Glomerular visceral epithelial cell (primary cell): ENCODE measurements at regions not wholly inside any gene's neighbourhood (a gene's known extent, or its start where the extent isn't known, plus 50 kb on each side); places are given as distances from the start of the nearest gene placed in this dataset.
A peak's percentile ranks its signal among the peaks of the same experiment; 100 is the strongest.
"Not testable (repeated sequence)": the region's sequence is repeated elsewhere in the genome, so short reads cannot be mapped to it uniquely, and the experiment has no call there.

Experiments
- DNase-seq: peaks from one replicate; pipeline ENCODE4 v3.0.0-alpha.2; 2016; ENCODE audit errors: extremely low spot score

DNA sequence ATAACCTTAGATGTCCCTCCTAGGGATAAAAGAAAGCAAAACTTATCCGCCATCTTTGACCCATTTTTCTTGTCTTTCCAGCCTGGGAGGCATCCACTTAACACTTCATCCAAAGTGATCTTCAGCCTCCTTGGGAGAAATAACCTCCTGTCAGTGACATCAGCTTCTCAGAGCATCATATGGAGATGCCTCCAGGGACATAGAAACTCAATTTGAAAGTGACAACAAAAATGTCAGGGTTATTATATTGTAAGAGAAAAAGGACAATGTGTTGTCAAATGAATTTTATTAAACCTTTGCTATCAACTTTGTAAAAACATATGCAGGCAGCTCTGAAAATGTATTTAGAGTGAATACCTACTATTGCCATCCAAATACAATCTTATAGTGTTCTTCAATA lies 371.2 kb upstream of the ADARB2 start:
- DNase-seq, result no peak

DNA sequence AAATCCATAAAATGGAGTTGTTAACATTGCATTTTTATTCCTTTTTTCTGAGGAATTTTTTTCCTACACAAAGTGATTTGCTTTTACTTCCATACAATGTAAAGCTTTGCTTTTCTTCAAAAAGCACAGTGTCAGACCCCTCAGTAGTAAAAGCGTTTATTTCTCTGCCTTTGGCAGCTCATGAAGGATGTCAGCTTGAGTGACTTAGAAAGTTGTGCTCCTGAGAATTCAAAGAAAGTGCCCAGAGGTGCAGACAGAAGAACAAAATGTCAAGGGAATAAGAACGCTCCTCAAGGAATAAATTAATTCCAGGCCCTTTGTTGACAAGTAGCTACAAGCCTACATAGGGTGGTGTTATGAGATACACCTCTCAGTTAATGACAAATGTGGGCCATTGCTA lies 369.3 kb upstream of the ADARB2 start:
- DNase-seq, result no peak

DNA sequence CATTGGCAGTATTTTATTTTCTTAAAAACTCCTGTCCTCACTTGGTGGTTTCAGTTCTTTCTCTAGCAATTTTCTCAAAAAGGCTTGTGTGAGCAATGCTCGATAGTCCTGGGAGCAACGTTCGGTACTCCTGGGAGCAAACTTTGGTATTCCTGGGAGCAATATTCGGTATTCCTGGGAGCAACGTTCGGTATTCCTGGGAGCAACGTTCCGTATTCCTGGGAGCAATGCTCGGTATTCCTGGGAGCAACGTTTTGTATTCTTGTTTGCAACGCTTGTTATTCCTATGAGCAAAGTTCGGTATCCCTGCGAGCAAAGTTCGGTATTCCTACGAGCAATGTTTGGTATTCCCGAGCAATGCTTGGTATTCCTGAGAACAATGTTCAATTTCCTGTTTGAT lies 362.0 kb upstream of the ADARB2 start:
- DNase-seq, result no peak

DNA sequence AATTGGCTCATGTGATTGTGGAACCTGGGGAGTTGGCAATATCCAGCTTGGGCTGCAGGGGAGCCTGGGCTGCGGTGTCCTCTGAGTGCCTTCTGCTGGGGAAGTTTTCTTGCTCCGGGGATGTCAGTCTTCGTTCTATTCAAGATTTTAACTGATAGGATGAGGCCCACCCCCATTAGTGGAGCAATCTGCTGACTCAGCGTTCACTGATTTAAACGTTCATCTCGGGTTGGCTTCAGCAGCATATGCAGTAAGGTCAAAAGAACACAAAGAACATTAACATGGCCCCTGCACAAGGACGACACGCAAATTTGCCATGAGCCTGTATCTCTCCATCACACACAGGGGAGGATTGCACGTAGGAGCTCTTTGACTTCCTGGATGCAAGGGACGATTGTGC lies 360.6 kb upstream of the ADARB2 start:
- no peak for DNase-seq

DNA sequence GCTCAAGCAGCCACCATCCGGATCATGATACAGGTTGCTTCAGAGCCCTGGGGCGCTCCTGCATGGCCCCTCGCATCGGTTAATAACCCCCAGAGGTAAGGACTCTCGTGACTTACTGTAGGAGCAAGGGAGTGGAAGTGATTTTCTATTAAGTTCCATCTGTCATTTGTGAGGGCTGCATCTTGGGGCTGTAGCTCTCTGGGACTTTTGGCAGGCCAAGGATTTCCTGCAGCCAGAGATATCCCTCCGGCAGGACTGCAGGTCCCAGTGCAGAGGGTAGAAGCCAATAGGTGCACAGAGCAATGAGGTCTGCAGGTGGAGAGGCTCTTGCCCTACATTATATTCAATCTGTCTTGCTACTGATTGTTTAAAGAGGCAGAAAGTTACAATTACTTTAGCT lies 356.8 kb upstream of the ADARB2 start:
- no peak for DNase-seq

DNA sequence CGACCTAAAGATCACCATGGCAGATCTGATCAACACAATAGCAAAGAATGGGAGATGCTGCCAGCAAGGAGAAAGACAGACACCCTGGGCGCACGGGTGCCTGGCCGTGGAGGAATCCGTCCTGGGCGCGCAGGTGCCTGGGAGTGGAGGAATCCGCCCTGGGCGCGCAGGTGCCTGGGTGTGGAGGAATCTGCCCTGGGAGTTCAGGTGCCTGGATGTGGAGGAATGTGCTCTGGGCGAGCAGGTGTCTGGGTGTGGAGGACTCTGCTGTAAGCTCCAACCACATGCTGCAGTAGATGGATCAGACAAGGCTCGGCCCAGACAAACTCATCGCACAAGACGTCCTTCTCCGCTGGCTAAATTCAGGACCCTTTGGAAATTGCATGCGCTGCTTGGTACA lies 346.3 kb upstream of the ADARB2 start:
- no peak for DNase-seq

DNA sequence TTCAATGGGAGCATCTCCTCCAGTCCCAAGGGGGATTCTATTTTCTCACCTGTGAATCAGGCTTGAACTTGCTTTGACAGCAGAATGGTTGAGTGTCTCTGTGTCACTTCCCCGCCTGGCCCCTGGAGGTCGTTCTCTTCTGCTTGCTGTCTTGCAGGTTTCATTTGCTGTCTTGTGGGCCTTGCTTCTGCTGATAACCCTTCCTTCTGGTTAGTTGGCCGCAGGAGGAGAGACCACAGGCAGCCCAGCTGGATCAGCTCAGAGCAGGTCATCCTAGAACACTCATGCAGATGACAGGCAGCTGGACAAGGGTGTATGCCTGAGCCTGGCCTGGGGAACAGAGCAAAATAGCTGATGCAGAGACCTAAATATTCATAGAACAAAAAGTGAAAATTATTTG lies 344.2 kb upstream of the ADARB2 start:
- no peak for DNase-seq

DNA sequence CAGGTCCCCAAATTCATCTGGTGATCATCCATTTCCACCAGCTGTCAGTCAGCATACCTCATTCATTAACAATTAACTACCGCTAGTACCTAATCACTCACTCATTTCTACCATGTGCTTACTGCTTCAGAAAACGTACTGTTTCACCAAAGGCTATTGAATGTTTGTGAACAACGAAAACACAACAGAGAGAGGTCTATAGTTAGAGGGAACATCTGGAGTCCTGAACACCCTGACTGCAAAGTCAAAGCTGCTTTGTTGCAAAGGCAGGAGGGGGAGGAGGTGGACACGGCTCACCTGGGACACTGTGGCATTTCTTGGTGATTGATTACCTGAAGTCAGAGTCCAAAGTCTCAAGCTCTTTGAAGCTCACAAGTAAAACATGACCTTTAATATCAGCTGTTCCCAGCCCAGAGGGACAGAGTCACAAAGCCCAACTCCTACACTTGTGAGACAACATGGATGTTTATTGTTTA lies 342.3 kb upstream of the ADARB2 start:
- DNase-seq, result peak; percentile 32

DNA sequence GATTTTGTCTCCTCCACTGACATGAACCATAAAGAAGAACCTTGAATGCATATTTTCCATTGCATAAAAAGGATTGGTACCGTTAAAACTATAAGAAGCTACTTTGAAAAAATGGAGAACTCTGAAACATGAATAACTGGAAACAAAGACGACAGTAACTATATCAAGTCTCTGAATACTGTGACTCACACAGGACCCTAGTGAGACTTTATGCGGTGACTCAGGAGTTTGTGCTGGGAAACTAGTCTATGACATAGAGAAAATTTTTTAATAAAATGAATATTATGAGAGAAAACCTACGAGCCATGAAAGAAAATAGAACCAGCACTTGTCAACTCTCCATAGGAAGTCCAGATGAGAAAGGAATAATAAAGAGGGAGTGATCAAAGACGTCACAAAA lies 339.9 kb upstream of the ADARB2 start:
- peak; percentile 8 for DNase-seq

DNA sequence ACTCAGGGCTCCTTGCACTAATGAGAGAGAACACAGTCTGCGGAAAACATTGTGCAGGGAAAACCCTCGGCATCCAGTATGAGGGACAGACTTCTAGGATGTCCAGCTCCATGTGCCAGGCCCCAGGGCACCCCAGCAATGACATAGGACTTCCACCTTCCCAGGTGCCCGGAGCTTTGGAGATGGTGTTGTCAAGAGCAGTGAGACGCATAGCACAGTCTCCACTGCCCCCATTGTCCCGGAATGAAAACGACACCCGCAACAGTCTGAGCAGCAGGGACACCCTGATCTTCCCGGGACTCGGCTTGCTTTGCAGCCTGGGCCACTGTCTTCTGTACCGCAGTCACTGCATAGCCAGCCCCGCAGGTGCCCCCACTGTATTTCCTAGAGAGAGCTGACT lies 339.2 kb upstream of the ADARB2 start:
- no peak for DNase-seq

DNA sequence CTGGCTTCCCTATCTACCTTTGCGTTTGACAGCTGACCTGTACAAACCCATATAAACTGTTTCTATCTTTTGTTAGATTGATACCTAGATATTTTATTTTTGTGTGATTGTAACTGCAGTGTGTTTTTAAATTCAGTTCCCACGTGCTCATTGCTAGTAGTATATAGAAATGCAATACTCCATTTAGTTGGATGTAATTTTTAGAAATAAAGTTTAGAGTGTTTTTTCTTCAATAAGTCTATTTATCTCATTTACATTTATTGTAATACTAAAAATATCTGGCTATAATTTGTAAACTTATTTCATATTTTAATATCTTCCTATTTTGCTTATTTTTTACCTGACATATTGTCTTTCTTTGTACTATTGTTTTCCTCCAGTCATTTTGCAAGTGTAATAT lies 329.7 kb upstream of the ADARB2 start:
- DNase-seq, result no peak

DNA sequence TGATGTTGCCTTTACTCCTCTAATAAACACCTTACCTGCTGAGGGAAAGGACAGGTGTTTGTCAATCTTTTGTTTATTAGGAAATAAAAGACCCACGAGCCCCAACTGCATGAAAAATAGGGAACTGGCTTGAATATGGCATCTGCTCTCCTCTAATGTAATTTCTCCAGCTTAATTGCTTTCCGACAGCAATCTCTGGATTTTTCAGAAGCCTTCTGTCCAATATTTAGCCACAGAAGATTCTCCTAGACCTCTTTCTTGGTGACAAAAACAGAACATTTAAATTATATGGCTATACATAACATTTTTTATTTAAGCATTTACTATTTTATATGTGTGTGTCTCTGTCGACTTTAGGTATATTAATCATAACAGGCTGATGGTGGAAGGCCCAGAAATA lies 317.4 kb upstream of the ADARB2 start:
- no peak for DNase-seq

DNA sequence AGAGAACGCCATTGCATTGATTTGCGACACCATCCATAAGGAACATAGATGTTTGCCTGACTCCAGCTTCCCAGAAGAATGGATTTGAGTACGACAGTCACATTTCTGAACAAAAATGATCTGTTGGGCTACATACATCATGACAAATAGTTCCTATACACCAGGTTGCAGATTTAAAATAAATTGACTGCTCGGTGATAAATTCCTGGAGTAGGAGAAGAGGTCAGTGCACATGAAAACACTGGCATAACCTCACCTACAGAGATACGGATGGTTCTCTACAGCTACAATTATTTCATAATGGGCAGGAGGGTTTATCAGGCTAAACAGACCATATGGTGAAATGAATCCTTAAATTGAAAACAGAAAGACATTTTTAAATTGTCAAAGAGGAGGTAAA lies 316.5 kb upstream of the ADARB2 start:
- no peak for DNase-seq

DNA sequence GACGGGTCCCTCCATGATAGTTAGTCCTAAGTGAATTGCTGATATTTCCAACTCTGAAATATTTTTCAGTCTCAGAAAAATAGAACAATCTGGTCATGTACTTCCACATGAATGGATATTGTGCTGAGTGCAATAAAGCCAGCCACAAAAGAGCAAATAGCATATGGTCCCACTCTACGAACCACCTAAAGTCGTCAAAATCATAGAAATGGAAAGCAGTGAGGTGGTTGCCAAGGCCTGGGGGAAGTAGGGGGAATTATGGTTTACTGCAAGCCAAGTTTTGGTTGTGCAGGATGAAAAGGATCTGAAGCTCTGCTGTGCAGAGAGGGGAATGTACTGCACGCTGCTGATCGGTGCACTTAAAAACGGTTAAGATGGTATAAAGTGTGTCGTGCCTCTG lies 313.8 kb upstream of the ADARB2 start:
- DNase-seq, result no peak

DNA sequence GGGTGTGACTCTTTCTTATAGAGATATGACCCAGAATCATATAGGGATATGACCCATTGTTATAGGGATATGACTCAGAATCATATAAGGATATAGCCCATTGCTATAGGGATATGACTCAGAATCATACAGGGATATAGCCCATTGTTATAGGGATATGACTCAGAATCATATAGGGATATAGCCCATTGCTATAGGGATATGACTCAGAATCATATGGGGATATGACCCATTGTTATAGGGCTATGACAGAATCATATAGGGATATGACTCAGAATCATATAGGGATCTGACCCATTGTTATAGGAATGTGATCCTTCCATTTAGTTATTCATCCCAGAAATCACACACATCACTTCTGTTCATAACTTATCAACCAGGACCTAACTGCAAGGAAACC lies 312.2 kb upstream of the ADARB2 start:
- DNase-seq, result no peak

DNA sequence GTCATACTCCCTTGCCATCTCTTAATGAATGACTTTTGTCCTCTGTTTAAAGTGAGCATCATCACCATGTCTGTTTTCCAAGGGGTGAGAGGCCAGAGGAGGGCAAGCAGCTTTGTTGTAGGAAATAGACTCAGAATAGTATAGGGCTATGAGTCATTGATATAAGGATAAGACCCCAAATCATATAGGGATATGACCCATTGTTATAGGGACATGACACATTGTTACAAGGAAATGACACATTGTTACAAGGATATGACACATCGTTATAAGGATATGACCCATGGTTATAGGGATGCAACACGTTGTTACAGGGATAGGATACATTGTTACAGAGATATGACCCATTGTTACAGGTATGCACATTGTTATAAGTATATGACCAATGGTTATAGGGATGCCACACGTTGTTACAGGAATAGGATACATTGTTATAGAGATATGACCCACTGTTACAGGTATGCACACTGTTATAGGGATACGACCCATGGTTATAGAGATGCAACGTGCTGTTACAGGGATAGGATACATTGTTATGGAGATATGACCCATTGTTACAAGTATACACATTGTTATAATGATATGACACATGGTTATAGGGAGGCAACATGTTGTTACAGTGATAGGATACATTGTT lies 311.1 kb upstream of the ADARB2 start:
- no peak for DNase-seq

DNA sequence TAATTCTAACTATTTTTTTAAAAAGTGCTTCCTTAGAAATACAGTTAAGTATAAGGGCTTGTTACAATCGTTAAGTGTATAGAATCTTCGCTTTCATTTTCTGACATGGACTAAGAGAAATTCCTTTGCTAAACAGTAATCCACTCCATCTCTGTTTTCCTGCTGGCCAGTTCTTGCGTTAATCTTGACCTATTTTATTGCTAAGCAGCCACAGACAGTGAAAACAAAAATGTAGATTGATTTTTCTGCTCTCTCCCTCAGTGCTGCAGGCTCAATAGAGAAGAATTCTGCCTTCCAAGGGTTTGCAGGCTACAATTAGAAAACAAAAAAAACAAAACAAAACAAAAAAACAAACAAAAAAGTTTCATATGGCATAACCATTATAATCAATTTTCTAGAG lies 310.4 kb upstream of the ADARB2 start:
- no peak for DNase-seq

DNA sequence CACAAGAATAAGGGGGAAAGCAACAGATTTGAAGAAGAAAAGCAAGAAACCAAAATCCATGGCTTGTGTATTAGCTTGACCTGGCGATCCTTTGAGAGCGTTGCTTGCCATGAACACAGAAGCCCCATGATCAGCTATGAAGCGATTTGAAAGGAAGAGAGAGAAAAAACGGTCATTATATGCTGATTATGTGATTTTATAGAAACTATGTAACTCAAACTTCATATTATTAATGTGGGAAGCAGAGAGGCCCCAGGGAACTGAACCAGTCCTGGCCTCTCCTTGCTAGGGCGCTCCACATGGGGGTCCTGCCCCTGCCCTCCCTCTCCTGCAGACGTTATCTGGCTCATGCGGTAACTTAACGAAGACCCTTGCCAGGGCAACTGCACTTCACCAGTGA lies 306.1 kb upstream of the ADARB2 start:
- DNase-seq, result no peak

DNA sequence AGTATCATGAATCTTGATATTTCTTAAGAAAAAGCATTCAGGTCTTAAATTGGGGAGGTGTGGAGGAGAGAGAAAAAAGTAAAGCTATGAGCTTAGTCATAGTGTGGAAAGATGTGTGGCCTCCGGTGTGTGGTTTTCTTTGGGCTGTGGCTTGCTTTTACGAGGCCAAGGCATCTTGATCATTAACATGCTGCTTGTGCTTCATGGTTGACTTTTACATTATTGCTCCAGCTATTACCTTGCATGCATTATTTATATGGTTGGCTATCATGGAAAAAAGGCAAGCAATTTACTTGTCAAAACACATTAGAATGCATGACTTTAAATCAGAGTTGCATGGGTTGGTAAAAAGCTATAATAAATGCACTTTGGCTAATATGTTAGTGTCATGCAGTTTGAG lies 300.7 kb upstream of the ADARB2 start:
- DNase-seq, result no peak

DNA sequence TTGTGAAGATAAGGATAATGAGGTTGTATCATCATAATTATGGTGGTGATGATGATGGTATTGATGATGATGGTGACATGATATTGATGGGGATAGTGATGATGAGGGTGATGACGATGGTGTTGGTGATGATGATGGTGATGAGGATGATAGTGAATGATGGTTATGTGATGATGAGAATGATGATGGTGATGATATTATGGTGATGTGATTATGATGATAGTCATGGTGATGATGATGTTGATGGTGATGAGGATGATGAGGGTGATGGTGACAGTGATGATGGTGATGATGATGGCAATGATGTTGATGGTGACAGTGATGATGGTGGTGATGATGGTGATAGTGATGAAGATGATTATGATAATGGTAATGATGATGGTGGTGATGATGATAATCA lies 299.9 kb upstream of the ADARB2 start:
- DNase-seq, result no peak

DNA sequence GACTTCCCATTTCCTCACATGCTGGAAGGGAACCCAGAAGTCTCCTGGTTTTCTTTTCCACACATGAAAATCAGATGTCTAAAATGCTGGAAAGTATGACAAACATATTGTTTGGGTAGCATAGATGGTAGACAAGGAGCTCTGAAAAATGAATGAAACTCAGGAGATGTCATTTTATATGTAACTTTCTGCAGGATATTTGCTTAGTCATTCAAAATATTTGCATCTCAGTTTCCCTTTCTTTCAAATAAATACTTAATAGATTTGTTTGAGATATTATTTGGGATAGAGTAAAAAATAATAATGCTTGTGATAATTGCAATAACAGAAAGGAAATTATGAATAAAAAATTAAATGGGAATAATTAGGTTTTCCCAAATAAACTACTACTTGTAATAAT lies 298.9 kb upstream of the ADARB2 start:
- no peak for DNase-seq

DNA sequence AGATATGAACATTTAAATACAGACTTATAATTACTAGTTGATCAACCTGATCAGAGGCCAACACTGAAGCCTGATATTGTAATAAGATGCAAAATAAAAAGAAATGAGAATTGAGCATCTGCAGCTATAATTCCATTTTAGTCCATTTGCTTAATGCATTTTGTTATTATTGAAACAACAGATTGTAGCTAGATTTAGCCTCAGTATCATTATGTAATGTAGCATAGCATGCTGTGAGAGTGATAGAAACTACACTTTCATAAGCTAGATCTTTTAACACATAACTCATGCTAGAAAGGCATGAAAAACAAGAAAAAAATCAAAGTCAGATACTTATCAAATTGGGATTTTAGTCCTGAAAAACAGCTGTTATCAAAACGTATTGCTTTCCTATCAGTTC lies 292.7 kb upstream of the ADARB2 start:
- DNase-seq, result no peak

DNA sequence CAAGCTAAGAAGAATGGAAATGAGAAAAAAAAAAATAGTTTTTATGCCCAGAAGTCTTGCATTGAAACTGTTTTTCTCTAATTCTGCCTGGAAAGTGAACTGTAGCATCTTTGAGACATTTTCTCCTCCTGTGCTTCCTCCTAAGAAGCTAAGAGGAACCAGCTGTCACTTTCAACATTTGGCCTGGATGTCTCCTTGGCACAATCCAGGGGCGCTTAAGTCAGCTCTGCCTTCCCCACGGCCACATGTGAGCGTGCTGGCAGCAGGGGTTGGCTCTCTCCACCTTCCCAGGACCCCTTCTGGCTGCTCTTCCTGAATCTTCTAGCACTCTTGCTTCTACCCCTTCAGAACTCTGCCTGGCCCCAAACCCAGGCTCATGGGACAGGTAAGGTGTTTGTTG lies 289.6 kb upstream of the ADARB2 start:
- DNase-seq, result no peak

DNA sequence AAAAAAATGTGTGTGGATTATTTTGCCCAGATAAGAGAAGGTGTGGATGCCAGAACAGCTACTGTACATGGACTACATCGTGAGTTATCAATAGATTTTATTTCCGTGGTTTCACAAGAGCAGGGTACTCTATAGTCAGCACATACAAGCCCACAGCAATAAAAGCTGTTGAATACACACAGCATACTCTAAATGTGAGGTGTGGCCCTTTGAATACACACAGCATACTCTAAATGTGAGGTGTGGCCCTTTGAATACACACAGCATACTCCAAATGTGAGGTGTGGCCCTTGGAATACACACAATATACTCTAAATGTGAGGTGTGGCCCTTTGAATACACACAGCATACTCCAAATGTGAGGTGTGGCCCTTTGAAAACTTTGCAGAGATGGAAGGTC lies 287.4 kb upstream of the ADARB2 start:
- DNase-seq, result not testable (repeated sequence)

DNA sequence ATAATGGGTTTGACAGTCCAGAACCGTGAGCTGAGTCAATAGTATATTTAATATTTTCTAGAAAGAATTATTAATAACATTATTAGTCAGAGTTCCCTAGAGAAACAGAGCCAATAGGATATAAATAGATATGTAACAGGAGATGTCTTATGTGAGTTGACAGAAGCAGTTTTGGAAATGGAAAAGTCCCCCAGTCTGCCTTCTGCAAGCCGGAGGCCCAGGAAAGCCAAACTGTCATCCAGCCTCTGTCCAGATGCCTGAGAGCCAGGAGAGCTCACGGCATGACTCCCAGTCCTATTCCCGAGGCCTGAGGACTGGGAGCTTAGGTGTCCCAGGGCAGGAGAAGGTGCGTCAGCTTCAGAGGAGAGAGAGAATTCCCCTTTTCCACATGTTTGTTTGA lies 286.4 kb upstream of the ADARB2 start:
- no peak for DNase-seq
